A549 (cell line): ENCODE measurements at regions not wholly inside any gene's neighbourhood (a gene's known extent, or its start where the extent isn't known, plus 50 kb on each side); places are given as distances from the start of the nearest gene placed in this dataset.

Experiments used
- CHD2 ChIP-seq: fragments of 150-350 bp; IDR thresholded peaks from 2 replicates; pipeline ENCODE4 v1.6.1; 2014; ENCODE audit warnings: low read length; ENCODE audit not compliant: partially characterized antibody
- POLR2A ChIP-seq: IDR thresholded peaks from 2 replicates; pipeline ENCODE4 v1.6.1; 2012; ENCODE audit warnings: mild to moderate bottlenecking, low read length
- POLR2AphosphoS2 ChIP-seq: conservative IDR thresholded peaks from 2 replicates; pipeline ENCODE4 v1.6.1; 2012; ENCODE audit warnings: low read length, improper control_type of control experiment, inconsistent platforms
- RAD21 ChIP-seq, 2 experiments: fragments of >200 bp in 1 of 2; sonication (Bioruptor Twin) in 1 of 2; formaldehyde crosslinking in 1 of 2; IDR thresholded peaks in 1 of 2; conservative IDR thresholded peaks in 1 of 2; 2 replicates in 1 of 2; 3 replicates in 1 of 2; pipeline ENCODE4 v1.6.1; 2012 to 2018; ENCODE audit warnings: inconsistent platforms in 1 of 2
- RNF2 ChIP-seq: fragments of 200-600 bp; sonication (generic); IDR thresholded peaks from 2 replicates; pipeline ENCODE4 v1.6.1; 2016; ENCODE audit warnings: low read depth, mild to moderate bottlenecking, antibody characterized with exemption, moderate library complexity, borderline replicate concordance
- SMC3 ChIP-seq: fragments of >200 bp; sonication (Bioruptor Twin); formaldehyde crosslinking; IDR thresholded peaks from 3 replicates; pipeline ENCODE4 v1.6.1; 2018; ENCODE audit warnings: inconsistent platforms
- TF ChIP-seq, protein P1 (sequence below): fragments of >200 bp; sonication (Bioruptor Twin); formaldehyde crosslinking; IDR thresholded peaks from 3 replicates; pipeline ENCODE4 v1.5.1; 2016
- TF ChIP-seq, protein P2 (sequence below): fragments of 250-450 bp; sonication (Bioruptor Pico); IDR thresholded peaks from 2 replicates; pipeline ENCODE4 v1.5.0; 2021; ENCODE audit warnings: mild to moderate bottlenecking, moderate library complexity, borderline replicate concordance

DNA sequence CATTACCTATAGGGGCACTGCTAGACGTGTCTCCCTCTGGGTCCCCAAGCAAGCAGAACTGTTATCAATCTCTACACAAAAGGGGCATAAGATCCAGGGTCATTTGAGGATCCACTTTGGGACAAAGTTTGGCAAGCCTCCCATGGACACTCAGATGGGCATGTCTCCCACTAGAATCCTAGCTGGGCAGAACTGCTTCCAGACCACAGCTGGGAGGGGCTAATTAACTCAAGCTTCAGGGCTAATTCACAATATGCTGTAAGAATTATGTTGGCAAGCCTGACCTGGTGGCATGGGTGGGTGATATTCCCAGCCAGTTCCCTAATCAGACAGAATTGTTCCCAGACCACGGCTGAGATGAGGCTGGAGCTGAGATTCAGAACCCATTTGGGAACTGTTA lies 738.4 kb upstream of the FZD8 start:
- TF ChIP-seq, protein P1, sequence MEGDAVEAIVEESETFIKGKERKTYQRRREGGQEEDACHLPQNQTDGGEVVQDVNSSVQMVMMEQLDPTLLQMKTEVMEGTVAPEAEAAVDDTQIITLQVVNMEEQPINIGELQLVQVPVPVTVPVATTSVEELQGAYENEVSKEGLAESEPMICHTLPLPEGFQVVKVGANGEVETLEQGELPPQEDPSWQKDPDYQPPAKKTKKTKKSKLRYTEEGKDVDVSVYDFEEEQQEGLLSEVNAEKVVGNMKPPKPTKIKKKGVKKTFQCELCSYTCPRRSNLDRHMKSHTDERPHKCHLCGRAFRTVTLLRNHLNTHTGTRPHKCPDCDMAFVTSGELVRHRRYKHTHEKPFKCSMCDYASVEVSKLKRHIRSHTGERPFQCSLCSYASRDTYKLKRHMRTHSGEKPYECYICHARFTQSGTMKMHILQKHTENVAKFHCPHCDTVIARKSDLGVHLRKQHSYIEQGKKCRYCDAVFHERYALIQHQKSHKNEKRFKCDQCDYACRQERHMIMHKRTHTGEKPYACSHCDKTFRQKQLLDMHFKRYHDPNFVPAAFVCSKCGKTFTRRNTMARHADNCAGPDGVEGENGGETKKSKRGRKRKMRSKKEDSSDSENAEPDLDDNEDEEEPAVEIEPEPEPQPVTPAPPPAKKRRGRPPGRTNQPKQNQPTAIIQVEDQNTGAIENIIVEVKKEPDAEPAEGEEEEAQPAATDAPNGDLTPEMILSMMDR = no peak
- TF ChIP-seq RAD21 (conservative IDR thresholded peaks at IDR 0.05 in 1 of 2, IDR thresholded peaks at IDR 0.05 in 1 of 2) = no peak
- no peak for TF ChIP-seq POLR2AphosphoS2
- TF ChIP-seq POLR2A = no peak
- TF ChIP-seq SMC3 = no peak
- no peak for TF ChIP-seq RNF2
- TF ChIP-seq CHD2 = no peak
- TF ChIP-seq, protein P2, sequence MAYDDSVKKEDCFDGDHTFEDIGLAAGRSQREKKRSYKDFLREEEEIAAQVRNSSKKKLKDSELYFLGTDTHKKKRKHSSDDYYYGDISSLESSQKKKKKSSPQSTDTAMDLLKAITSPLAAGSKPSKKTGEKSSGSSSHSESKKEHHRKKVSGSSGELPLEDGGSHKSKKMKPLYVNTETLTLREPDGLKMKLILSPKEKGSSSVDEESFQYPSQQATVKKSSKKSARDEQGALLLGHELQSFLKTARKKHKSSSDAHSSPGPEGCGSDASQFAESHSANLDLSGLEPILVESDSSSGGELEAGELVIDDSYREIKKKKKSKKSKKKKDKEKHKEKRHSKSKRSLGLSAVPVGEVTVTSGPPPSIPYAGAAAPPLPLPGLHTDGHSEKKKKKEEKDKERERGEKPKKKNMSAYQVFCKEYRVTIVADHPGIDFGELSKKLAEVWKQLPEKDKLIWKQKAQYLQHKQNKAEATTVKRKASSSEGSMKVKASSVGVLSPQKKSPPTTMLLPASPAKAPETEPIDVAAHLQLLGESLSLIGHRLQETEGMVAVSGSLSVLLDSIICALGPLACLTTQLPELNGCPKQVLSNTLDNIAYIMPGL (CRISPR knock-in tag) = no peak
